DND-41 (cell line): ENCODE measurements at regions not wholly inside any gene's neighbourhood (a gene's known extent, or its start where the extent isn't known, plus 50 kb on each side); places are given as distances from the start of the nearest gene placed in this dataset.

ENCODE experiments used
- ATAC-seq: fragments of 200-7000 bp; cut with Tn5 transposase; 3 replicates; pipeline ENCODE4 v1.9.1; 2021; ENCODE audit warnings: low read depth; ENCODE audit not compliant: insufficient read depth
- DNase-seq: peaks from one replicate; pipeline ENCODE4 v3.0.0-alpha.2; 2020
- H2AFZ ChIP-seq: 2 replicates; pipeline ENCODE4 v1.6.0; 2012; ENCODE audit warnings: low read depth, low read length
- H3K27ac ChIP-seq: 2 replicates; pipeline ENCODE4 v1.5.1; 2012; ENCODE audit warnings: low read length, inconsistent platforms
- H3K27me3 ChIP-seq: fragments of 200-600 bp; sonication (generic); 2 replicates; pipeline ENCODE4 v1.6.0; 2012; ENCODE audit warnings: low read length, mild to moderate bottlenecking, inconsistent platforms; ENCODE audit not compliant: insufficient read depth, poor library complexity
- H3K36me3 ChIP-seq: 2 replicates; pipeline ENCODE4 v1.5.1; 2012; ENCODE audit warnings: low read length, inconsistent platforms; ENCODE audit not compliant: insufficient read depth
- H3K4me1 ChIP-seq: 2 replicates; pipeline ENCODE4 v1.5.1; 2012; ENCODE audit warnings: mild to moderate bottlenecking, low read length; ENCODE audit not compliant: insufficient read depth
- H3K4me2 ChIP-seq: 2 replicates; pipeline ENCODE4 v1.6.0; 2012; ENCODE audit warnings: mild to moderate bottlenecking, moderate library complexity, low read length, inconsistent platforms; ENCODE audit not compliant: insufficient read depth
- H3K4me3 ChIP-seq, 2 experiments: fragments of 200-600 bp in 1 of 2; shearing (Covaris generic) in 1 of 2; 2 replicates each; pipeline ENCODE4 v1.5.1; 2012 to 2016; ENCODE audit warnings: inconsistent platforms in 2 of 2, low read length in 2 of 2, mild to moderate bottlenecking in 2 of 2, low read depth in 1 of 2, moderate library complexity in 1 of 2
- H3K79me2 ChIP-seq: 2 replicates; pipeline ENCODE4 v1.6.0; 2012; ENCODE audit warnings: low read length, inconsistent platforms; ENCODE audit not compliant: insufficient read depth
- H3K9ac ChIP-seq: 2 replicates; pipeline ENCODE4 v1.6.0; 2012; ENCODE audit warnings: low read depth, mild to moderate bottlenecking, inconsistent platforms, low read length, moderate library complexity
- H3K9me3 ChIP-seq: 2 replicates; pipeline ENCODE4 v1.5.1; 2012; ENCODE audit warnings: low read length, moderate library complexity, mild to moderate bottlenecking, inconsistent platforms; ENCODE audit not compliant: insufficient read depth, severe bottlenecking
- H4K20me1 ChIP-seq: 2 replicates; pipeline ENCODE4 v1.6.0; 2012; ENCODE audit warnings: low read length; ENCODE audit not compliant: insufficient read depth
- CTCF ChIP-seq: IDR thresholded peaks from 2 replicates; pipeline ENCODE4 v1.5.1; 2012; ENCODE audit warnings: borderline replicate concordance, low read length, moderate library complexity, mild to moderate bottlenecking; ENCODE audit not compliant: poor library complexity, severe bottlenecking; ENCODE audit errors: extremely low read depth
- EZH2 ChIP-seq: IDR thresholded peaks from 3 replicates; pipeline ENCODE4 v1.6.1; 2012; ENCODE audit warnings: borderline replicate concordance, low read depth, mild to moderate bottlenecking, moderate library complexity, low read length, inconsistent platforms; ENCODE audit not compliant: severe bottlenecking

DNA sequence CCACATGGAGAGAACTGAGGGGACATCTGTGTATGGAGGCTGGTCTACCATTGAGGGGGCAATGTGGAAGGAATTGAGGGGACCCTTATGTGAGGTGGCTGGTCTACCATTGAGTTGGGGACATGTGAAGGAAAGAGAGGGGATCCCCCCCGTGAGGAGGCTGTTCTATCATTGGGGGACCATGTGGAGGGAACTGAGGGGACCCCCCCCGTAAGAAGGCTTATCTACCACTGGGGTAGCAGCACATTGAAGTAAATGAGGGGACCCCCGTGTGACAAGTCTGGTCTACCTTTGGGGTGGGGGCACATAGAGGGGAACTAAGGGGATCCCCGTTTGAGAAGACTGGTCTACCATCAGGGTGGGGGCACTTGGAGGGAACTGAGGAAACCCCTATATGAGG lies 158.0 kb downstream of the FBLN2 start:
- TF ChIP-seq CTCF (no peak), EZH2 (no peak)
- H3K9me3 ChIP-seq = peaks cover 4% of the 10 kb centered on the region
- no peaks in the 10 kb centered on the region for H3K4me1 ChIP-seq
- H3K27me3 ChIP-seq = no peaks in the 10 kb centered on the region
- DNase-seq (no peak), ATAC-seq (no peak)
- H3K27ac ChIP-seq = no peak overlapping the region
- no peaks in the 10 kb centered on the region for H3K79me2 ChIP-seq
- H3K4me3 ChIP-seq = no peak overlapping the region
- no peaks in the 10 kb centered on the region for H3K36me3 ChIP-seq
- H2AFZ ChIP-seq = no peak overlapping the region
- no peak overlapping the region for H3K9ac ChIP-seq
- H3K4me2 ChIP-seq = no peak overlapping the region
- H4K20me1 ChIP-seq = no peaks in the 10 kb centered on the region

GRCh38 chr3:13706451-13706850 lies 157.5 kb downstream of the FBLN2 start:
- H3K36me3 ChIP-seq = no peaks in the 10 kb centered on the region
- no peaks in the 10 kb centered on the region for H3K79me2 ChIP-seq
- no peak overlapping the region for H3K9ac ChIP-seq
- H3K4me1 ChIP-seq = no peaks in the 10 kb centered on the region
- H3K4me2 ChIP-seq = no peak overlapping the region
- H3K9me3 ChIP-seq = peaks cover 4% of the 10 kb centered on the region
- no peaks in the 10 kb centered on the region for H4K20me1 ChIP-seq
- H3K27ac ChIP-seq = no peak overlapping the region
- no peak for TF ChIP-seq CTCF
- TF ChIP-seq EZH2 = no peak
- DNase-seq (no peak), ATAC-seq (no peak)
- H2AFZ ChIP-seq = no peak overlapping the region
- no peaks in the 10 kb centered on the region for H3K27me3 ChIP-seq
- no peak overlapping the region for H3K4me3 ChIP-seq

- no peaks in the 10 kb centered on the region for H3K4me1 ChIP-seq
- ATAC-seq (no peak), DNase-seq (no peak)
- H4K20me1 ChIP-seq = no peaks in the 10 kb centered on the region
- no peaks in the 10 kb centered on the region for H3K79me2 ChIP-seq
- no peak overlapping the region for H3K27ac ChIP-seq
- TF ChIP-seq EZH2 (no peak), CTCF (no peak)
- H3K4me2 ChIP-seq = no peak overlapping the region
- no peak overlapping the region for H3K4me3 ChIP-seq
- H3K27me3 ChIP-seq = no peaks in the 10 kb centered on the region
- no peaks in the 10 kb centered on the region for H3K36me3 ChIP-seq
- peaks cover 4% of the 10 kb centered on the region for H3K9me3 ChIP-seq
- no peak overlapping the region for H2AFZ ChIP-seq
- no peak overlapping the region for H3K9ac ChIP-seq
Measured at GRCh38 chr3:13705702-13706280, 156.9 kb downstream of the FBLN2 start.

- TF ChIP-seq CTCF (no peak), EZH2 (no peak)
Measured at GRCh38 chr3:13705051-13705450, 156.1 kb downstream of the FBLN2 start.

More at GRCh38 chr3:13705051-13705450, 156.1 kb downstream of the FBLN2 start:
- Histone ChIP-seq H3K4me1 (no peaks in the 10 kb centered on the region), H3K9me3 (peaks cover 4% of the 10 kb centered on the region), H3K79me2 (no peaks in the 10 kb centered on the region), H3K36me3 (no peaks in the 10 kb centered on the region), H3K27me3 (no peaks in the 10 kb centered on the region), H3K9ac (no peak overlapping the region), H4K20me1 (no peaks in the 10 kb centered on the region), H3K27ac (no peak overlapping the region), H3K4me2 (no peak overlapping the region), H2AFZ (no peak overlapping the region), H3K4me3 (no peak overlapping the region)
- DNase-seq = no peak
- ATAC-seq = no peak
